Adrenal gland (tissue), 5 donors: ENCODE measurements at regions not wholly inside any gene's neighbourhood (a gene's known extent, or its start where the extent isn't known, plus 50 kb on each side); places are given as distances from the start of the nearest gene placed in this dataset.

ENCODE experiments used
- CTCF ChIP-seq, 6 experiments: fragments of 450-650 bp in 4 of 6; fragments of 200-600 bp in 2 of 6; sonication (generic) in 1 of 6; IDR thresholded peaks; 1 replicate in 5 of 6; 2 replicates in 1 of 6; pipeline versions ENCODE4 v1.5.1 to v1.8.0; 2016 to 2021; ENCODE audit warnings: antibody characterized with exemption in 6 of 6, mild to moderate bottlenecking in 2 of 6, moderate library complexity in 1 of 6
- POLR2A ChIP-seq, 2 donors: fragments of 450-650 bp; IDR thresholded peaks; one replicate each; pipeline ENCODE4 v1.6.1; 2017; ENCODE audit warnings: antibody characterized with exemption in 2 of 2, mild to moderate bottlenecking in 2 of 2, moderate library complexity in 1 of 2
- donor health status: DM: no; HTN: no; CAD: no.

GRCh38 chr20:39270837-39271604 is 308.9 kb downstream of the DHX35 start:
- no peak for TF ChIP-seq CTCF (IDR thresholded peaks at IDR 0.05)
- no peak for TF ChIP-seq POLR2A (IDR thresholded peaks at IDR 0.05)
